ENCODE measurements at regions not wholly inside any gene's neighbourhood (a gene's known extent, or its start where the extent isn't known, plus 50 kb on each side); places are given as distances from the start of the nearest gene placed in this dataset.

GRCh38 chr21:24025101-24025500 is 1582.2 kb downstream of the MRPL39 start:
- TF ChIP-seq CTCF (conservative IDR thresholded peaks at IDR 0.05; ENCODE audit: low read length) (no peak; the same call in 1 of the 2 replicates), EZH2phosphoT487 (IDR thresholded peaks at IDR 0.05; ENCODE audit: borderline replicate concordance) (no peak)

All from Loucy (cell line).